DMS 273 (cell line): ENCODE measurements at regions not wholly inside any gene's neighbourhood (a gene's known extent, or its start where the extent isn't known, plus 50 kb on each side); places are given as distances from the start of the nearest gene placed in this dataset.

Experiments used
- DNase-seq: peaks from one replicate; lab custom pipeline; 2025; ENCODE audit not compliant: unreplicated experiment; lab: John Stamatoyannopoulos, UW

- DNase-seq: no peak
Observed at GRCh38 chr10:4012848-4013247, 227.8 kb upstream of the KLF6 start.

GRCh38 chr10:4011136-4011812, 226.3 kb upstream of the KLF6 start:
- DNase-seq: no peak

DNA sequence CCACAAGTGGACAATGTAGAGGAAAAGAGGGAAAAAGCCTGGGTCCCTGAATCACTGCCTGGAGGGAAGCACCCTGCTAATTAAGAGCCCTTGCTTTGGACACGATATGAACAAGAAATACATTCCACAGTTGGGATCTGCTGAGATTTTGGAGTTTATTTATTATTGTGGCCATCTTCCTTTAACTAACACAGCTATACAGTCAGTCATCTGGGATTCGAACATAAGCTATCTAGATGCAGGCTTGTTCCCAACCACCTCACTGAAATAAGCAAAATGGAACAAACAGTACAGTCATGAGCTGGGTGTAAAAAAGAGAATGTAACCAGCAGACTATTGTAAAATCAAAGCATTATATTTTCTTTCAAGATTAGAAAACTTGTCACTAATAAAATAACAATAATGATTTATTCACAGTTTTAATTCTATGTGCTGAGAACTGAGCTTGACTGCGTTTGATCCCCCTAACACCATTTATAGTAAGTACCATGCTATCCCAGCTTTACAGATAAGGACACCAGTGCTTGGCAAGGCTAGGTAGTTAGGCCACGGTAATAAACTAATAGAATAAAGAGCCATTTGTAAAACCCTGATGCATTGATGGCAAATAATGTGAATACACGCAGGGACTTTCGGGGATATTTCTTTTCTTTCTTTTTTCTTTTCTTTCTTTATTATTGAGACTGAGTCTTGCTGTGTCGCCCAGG, 223.8 kb upstream of the KLF6 start:
- DNase-seq: no peak

DNA sequence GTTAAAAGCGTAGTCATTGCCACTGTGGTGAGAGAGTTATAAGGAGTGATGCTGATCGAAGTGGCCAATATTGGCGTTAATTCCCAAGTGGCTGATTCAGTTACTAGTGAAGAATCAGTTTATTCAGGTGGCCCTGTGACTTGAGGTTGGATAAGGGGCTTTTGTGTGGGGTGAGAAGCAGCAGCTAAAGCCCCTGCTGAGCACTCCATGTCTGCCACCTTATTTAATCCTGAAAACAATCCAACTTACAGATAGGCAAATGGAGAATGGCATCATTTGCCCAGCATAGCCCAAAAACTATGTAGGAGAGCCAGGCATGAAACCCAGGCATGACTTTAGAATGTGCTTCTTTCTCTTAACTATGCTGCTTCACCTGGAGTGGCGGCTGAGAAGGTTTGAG, 222.8 kb upstream of the KLF6 start:
- no peak for DNase-seq

GRCh38 chr10:4006858-4007257, 221.8 kb upstream of the KLF6 start:
- DNase-seq: no peak

GRCh38 chr10:4006051-4006450, 221.0 kb upstream of the KLF6 start:
- DNase-seq: no peak

DNA sequence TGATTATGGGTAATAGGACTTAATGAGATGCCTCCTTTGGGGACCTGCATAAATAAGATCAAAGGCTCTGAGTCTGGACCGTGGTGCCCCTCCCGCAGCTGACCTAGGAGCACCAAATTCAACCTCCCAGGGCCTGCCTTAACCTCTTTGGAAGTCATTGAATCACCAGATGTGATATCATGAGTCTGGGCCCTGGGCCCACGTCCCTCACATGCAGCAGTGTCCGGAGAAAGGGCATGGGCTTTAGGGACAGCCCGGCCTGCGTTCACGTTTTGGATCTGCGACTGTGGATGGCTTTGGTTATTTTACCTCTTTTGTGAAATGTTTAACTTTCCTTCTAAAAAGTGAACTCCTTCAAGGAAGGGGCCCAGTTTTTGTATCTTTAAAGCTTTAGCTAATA, 220.0 kb upstream of the KLF6 start:
- no peak for DNase-seq

- no peak for DNase-seq
Observed at GRCh38 chr10:4004144-4004543, 219.1 kb upstream of the KLF6 start.

- DNase-seq: no peak
Observed at GRCh38 chr10:4003348-4003973, 218.5 kb upstream of the KLF6 start.

DNA sequence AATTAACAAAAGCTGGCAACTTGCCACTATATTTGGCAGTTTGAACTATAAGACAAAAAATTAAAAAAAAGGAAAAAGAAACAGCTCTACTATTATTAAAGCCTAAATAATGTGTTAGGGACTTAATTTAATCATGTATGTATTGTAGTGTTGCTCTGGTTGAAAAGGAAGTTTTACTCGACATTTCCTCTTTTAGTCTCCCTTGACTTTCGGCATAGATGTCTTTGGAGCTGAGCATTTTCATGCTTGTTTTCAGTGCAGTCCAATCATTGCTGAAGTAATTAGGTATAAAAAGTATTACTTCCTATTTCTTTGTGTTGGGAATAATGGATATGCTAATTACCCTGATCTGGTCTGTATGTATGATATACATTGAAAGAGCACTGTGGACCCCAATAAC, 216.8 kb upstream of the KLF6 start:
- DNase-seq: no peak

DNA sequence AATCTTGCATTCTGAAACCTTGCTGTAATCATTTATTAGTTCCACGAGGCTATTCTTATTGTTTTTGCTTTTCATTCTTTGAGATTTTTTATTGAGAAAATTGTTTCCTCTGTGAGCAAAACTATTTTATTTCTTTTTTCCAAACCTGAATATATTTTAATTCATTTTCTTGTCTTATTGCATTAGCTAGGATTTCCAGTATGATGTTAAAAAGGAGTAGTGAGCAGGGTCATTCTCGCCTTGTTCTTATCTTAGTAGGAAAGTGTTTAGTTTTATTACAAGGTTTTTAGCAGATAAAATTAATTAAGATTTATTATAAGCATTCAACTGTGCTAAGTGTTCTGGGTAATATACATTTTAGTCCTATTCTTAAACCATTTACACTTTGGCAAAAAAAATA, 214.6 kb upstream of the KLF6 start:
- no peak for DNase-seq

DNA sequence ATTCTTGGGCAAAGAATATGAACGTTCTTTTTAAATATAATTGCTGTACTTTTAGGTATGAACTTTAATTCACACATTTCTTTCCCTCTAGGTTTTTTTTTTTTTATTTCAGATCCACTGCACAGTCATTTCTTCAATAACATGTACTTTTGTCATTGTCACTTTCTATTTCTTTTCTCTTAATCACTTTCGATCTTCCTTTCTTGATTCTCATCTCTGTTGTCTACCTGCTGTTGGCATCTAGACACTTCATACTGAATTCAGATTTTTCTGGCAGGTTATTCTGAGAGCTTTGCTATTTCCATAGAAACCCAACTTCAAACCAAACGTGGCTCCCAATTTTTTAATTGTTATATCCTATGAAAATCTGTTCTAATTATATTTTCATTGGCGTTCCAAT, 211.7 kb upstream of the KLF6 start:
- DNase-seq: no peak

- DNase-seq: no peak
Observed at GRCh38 chr10:3995302-3996210, 210.5 kb upstream of the KLF6 start.

GRCh38 chr10:3992382-3993178, 207.6 kb upstream of the KLF6 start:
- DNase-seq: no peak

GRCh38 chr10:3990307-3990706, 205.3 kb upstream of the KLF6 start:
- DNase-seq: no peak

- no peak for DNase-seq
Observed at GRCh38 chr10:3987143-3987974, 202.3 kb upstream of the KLF6 start.

- DNase-seq: no peak
Observed at GRCh38 chr10:3986493-3987142, 201.6 kb upstream of the KLF6 start.

GRCh38 chr10:3982746-3983442, 197.9 kb upstream of the KLF6 start:
- no peak for DNase-seq

DNA sequence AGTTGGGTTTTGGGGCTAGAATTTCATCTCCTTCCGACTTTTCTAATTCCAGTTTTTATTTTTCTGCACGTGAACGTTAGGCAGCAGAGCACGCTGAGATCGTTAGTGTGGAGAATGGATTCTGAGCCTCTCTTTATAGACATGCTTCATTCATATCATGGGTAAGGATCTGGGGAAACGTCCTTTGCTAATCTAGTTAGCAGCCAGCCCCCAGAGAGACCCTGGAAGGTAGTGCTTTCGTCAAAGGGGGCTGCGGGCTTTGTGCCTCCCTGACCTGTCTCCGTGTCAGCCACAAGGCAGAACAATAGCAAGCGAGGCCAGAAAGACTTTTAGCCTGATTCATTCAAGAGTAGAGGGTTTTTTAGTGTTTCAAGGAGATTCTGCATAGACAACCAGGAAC, 196.3 kb upstream of the KLF6 start:
- no peak for DNase-seq
